Mammary epithelial cell (primary cell): ENCODE measurements at regions not wholly inside any gene's neighbourhood (a gene's known extent, or its start where the extent isn't known, plus 50 kb on each side); places are given as distances from the start of the nearest gene placed in this dataset.
"Not testable (repeated sequence)": the region's sequence is repeated elsewhere in the genome, so short reads cannot be mapped to it uniquely, and the experiment has no call there.

ENCODE experiments used
- EZH2 ChIP-seq: IDR thresholded peaks from 2 replicates; pipeline ENCODE4 v1.6.1; 2012; ENCODE audit warnings: low read length, inconsistent platforms, borderline replicate concordance
- TF ChIP-seq, protein P1 (sequence below), 2 donors: IDR thresholded peaks in 1 of 2; conservative IDR thresholded peaks in 1 of 2; 2 replicates each; pipeline ENCODE4 v1.5.1; 2011 to 2012; ENCODE audit warnings: inconsistent platforms in 2 of 2, low read length in 2 of 2, mild to moderate bottlenecking in 2 of 2, control low read depth in 1 of 2, low read depth in 1 of 2; ENCODE audit not compliant: insufficient read depth in 1 of 2; ENCODE audit errors: extremely low read depth in 1 of 2

DNA sequence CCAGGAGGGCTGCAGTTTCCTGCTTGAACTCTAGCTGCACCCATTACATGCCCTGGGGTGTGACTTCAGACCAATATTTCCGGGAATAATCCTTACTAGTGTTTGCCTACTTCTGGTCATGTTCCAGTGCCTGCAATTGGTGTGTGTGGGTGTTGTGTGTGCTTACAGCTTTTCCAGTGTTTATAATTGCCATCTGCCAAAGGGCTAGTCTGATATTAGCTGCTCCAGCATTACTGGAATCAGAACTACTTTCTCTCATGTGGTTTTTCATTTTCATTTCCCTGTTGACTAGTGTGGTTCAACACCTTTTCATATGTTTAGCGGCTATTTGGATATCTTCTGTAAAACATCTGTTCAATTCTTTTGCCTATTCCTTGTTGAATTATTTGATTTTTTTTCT lies 132.9 kb downstream of the TMEM121 start:
- TF ChIP-seq, protein P1, sequence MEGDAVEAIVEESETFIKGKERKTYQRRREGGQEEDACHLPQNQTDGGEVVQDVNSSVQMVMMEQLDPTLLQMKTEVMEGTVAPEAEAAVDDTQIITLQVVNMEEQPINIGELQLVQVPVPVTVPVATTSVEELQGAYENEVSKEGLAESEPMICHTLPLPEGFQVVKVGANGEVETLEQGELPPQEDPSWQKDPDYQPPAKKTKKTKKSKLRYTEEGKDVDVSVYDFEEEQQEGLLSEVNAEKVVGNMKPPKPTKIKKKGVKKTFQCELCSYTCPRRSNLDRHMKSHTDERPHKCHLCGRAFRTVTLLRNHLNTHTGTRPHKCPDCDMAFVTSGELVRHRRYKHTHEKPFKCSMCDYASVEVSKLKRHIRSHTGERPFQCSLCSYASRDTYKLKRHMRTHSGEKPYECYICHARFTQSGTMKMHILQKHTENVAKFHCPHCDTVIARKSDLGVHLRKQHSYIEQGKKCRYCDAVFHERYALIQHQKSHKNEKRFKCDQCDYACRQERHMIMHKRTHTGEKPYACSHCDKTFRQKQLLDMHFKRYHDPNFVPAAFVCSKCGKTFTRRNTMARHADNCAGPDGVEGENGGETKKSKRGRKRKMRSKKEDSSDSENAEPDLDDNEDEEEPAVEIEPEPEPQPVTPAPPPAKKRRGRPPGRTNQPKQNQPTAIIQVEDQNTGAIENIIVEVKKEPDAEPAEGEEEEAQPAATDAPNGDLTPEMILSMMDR (conservative IDR thresholded peaks at IDR 0.05 in 1 of 2, IDR thresholded peaks at IDR 0.05 in 1 of 2; ENCODE audit: extremely low read depth in 1 of 2, insufficient read depth in 1 of 2, low read depth in 1 of 2, low read length in 2 of 2), result not testable (repeated sequence)
- not testable (repeated sequence) for TF ChIP-seq EZH2
